ENCODE measurements at regions not wholly inside any gene's neighbourhood (a gene's known extent, or its start where the extent isn't known, plus 50 kb on each side); places are given as distances from the start of the nearest gene placed in this dataset.

- TF ChIP-seq CTCF (IDR thresholded peaks at IDR 0.05) (no peak), EP300 (IDR thresholded peaks at IDR 0.05) (no peak), BHLHE40 (IDR thresholded peaks at IDR 0.05; ENCODE audit: low read depth, low read length) (no peak), HDAC2 (IDR thresholded peaks at IDR 0.05) (no peak), MAX (IDR thresholded peaks at IDR 0.05) (no peak), POLR2A (IDR thresholded peaks at IDR 0.05; ENCODE audit: low read length) (no peak), FOSL2 (IDR thresholded peaks at IDR 0.05) (no peak), FOSL2 (CRISPR knock-in tag; IDR thresholded peaks at IDR 0.05) (0 out of 2 replicates have a peak, but pooled peaks have one; percentile 18), RAD21 (conservative IDR thresholded peaks at IDR 0.05 in 1 of 2, IDR thresholded peaks at IDR 0.05 in 1 of 2) (no peak), TP53 (CRISPR knock-in tag; IDR thresholded peaks at IDR 0.05) (no peak), MAFK (IDR thresholded peaks at IDR 0.05; ENCODE audit: partially characterized antibody) (no peak), RARB (CRISPR knock-in tag; IDR thresholded peaks at IDR 0.05) (no peak), REST (IDR thresholded peaks at IDR 0.05) (no peak), KDM5A (IDR thresholded peaks at IDR 0.05) (no peak), MYC (IDR thresholded peaks at IDR 0.05; ENCODE audit: borderline replicate concordance, low read length) (no peak)
Observed at GRCh38 chr13:83350569-83350968, 531.7 kb downstream of the SLITRK1 start.

Data from A549 (cell line).